Tongue (tissue), 1 donor: ENCODE measurements at regions not wholly inside any gene's neighbourhood (a gene's known extent, or its start where the extent isn't known, plus 50 kb on each side); places are given as distances from the start of the nearest gene placed in this dataset.
"Not testable (repeated sequence)": the region's sequence is repeated elsewhere in the genome, so short reads cannot be mapped to it uniquely, and the experiment has no call there.

Source experiments
- DNase-seq: peaks from one replicate; pipeline ENCODE4 v3.0.0-alpha.2; 2015

DNA sequence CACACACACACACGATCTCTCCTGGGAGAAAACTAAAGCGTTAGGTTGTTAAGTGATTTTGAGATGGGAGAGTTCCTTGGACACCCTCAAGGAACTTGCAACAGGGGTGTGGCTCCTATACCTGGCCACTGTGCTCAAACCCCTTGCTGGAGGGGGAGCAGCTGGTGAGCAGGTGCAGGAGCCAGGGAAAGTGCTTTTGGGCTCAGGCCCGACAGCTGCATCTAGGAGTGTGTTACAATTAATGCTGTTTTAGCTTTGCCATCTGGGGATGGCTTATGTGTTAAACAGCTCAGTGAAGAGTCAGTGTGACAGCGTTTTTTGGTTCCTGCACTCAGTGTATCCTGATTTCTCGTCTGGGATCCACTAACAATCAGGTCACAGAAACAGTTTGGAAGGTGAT lies 510.8 kb downstream of the TRIB2 start:
- DNase-seq = peak; percentile 71

DNA sequence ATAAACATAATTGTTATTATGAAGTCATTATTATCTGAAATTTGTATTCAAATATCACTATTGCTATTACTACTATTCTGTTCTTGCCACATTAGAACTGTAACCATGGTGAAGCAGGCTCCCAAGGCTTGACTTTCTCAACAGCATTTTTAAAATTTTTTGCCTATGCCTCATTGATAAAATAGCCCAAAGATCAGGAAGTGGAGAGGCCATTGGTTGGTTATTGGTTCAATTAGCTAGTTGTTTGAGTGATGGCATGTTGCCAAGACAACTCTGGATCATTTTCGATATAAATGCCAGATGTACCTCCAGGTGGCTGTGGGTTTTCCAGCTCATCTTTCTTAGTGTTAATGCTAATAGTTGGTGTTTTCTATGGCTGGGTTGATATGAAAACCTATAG lies 513.5 kb downstream of the TRIB2 start:
- DNase-seq = no peak

DNA sequence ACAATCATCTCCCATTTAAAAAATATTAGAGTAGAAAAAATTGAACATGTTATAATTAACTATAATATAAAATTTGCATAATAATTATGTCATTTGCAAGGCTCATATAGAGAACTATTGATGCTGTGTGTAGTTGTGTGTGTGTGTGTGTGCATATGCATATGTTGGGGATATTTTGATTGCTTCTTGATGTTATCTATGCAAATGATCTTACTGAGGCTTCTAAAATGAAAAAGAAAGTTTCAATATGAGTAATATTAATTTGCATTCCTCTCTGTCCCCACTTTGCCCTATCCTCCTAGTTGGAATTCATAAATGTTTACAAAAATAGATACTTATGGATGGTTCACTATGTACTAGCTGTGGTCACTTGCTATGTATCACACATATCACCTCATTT lies 523.3 kb downstream of the TRIB2 start:
- no peak for DNase-seq

DNA sequence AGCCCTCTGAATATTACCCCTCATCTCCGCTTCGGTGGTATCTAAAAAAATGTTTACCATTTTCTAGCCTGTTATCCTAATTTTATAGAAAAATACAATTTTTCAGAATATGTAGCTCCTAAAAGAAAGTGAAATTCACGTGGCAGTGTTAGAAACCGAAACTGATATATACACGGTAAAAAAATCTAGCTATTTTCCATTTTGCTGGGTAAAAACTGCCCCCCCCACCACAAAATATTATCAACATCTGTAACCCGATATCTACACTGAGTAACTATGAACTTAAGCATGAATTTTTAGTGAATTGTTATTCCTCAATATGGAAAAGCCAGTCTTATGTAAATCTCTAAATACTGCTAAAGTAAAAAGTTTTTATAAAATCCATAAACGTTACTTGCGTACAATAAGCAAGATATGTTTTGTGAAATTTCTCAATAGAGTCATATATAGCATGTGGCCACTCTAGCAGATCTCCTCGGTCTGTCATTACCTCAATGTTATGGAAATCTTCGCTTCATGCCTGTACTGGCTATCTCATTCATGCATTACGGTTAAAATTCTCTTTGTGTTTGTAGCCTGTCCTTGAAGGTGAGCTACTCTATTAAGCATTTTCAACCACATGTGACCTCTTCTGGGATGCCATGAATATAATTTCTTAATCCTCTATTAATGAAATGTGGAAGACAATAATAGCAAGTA lies 524.2 kb downstream of the TRIB2 start:
- no peak for DNase-seq

GRCh38 chr2:13252615-13253014 lies 535.9 kb downstream of the TRIB2 start:
- DNase-seq = no peak

DNA sequence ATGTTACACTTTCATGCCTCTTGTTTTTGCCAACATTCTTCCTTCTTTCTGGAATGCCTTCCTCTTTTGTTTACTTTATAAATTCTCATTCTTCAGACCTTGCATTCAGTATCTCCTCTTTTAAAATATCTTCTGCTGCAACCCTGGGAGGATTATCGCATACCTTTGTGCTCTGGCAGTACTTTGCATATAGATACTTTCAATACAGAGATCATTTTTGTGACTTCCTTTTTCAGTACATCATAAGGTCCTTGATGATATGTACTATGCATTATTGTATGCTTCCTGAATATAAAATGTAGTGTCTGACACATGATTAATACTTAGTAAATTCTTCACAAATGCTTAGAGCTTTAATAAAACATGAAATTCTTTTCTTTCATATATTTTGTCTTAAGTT lies 538.7 kb downstream of the TRIB2 start:
- no peak for DNase-seq

DNA sequence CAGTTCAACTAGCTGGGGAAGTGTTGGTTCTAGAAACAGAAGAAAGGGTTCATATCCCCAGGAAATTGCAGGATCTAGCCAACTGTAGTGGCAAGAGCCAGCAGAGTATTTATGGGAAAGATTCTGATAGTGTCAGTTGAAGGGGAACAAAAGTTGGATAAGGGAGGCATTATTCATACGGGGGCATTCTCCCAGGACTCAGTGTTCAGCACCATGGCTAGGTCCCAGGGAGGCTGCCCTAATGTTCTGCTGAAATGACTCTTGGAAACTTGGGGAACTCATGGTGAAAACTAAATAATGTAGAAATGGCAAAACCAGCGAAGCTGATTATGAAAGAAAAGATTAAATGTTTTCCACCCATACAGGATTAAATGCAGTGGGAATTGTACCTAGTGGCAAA lies 543.7 kb downstream of the TRIB2 start:
- peak; percentile 19 for DNase-seq

- no peak for DNase-seq
These were observed 549.4 kb downstream of the TRIB2 start for GRCh38 chr2:13266166-13266565.

DNA sequence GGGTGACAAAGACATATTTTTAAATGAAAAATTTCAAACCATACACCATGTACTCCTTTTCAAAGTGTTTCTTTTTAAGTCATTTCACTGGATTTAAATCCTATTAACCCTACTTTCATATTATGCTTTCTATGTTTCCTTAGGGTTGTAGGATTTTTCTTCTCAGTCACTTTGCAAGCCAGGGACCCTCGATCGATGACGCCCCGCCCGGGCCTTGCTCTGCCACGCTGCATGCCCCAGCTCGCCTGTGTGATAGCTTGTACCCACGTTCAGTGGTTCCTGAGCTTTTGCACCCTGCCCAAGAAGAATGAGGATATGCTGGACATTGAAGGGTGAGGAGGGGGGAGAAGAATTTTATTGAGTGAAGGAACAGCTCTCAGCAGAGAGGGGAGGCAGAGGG lies 568.0 kb downstream of the TRIB2 start:
- DNase-seq = no peak

DNA sequence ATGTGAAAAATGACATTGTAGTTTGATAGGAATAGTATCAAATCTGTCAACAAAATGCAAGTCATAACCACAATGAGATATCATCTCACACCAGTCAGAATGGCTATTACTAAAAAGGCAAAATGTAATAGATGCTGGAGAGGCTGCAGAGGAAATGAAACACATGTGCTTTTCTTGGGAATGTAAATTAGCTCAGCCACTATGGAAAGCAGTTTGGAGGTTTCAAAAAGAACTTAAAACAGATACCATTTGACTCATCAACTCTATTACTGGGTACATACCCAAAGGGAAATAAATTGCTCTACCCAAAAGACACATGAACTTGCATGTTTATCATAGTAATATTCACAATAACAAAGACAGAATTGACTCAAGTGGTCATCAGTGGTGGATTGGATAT lies 572.6 kb downstream of the TRIB2 start:
- DNase-seq = no peak

- not testable (repeated sequence) for DNase-seq
These were observed 591.7 kb downstream of the TRIB2 start for GRCh38 chr2:13308478-13308805.

- DNase-seq = no peak
These were observed 592.3 kb downstream of the TRIB2 start for GRCh38 chr2:13308989-13309388.

- DNase-seq = no peak
These were observed 615.3 kb downstream of the TRIB2 start for GRCh38 chr2:13332060-13332459.

- DNase-seq = not testable (repeated sequence)
These were observed 617.3 kb downstream of the TRIB2 start for GRCh38 chr2:13334071-13334470.

DNA sequence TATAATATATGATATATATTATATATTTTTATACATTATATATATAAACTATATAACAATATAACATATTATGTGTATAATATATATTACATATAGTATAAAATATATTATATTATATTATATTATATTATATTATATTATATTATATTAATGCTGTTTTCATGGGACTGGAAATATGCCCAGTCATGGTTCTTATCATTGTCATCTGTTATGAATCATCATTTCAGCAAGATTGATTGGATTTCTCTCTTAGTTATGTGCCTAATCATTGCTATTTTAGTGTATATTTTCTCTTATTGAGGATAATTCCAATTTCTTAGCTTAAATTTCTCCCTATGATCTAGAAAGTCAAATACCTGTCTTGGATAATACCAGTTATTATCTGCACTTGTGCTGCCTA lies 617.8 kb downstream of the TRIB2 start:
- no peak for DNase-seq

- no peak for DNase-seq
These were observed 619.3 kb downstream of the TRIB2 start for GRCh38 chr2:13335862-13336535.

- no peak for DNase-seq
These were observed 634.3 kb downstream of the TRIB2 start for GRCh38 chr2:13351068-13351467.

DNA sequence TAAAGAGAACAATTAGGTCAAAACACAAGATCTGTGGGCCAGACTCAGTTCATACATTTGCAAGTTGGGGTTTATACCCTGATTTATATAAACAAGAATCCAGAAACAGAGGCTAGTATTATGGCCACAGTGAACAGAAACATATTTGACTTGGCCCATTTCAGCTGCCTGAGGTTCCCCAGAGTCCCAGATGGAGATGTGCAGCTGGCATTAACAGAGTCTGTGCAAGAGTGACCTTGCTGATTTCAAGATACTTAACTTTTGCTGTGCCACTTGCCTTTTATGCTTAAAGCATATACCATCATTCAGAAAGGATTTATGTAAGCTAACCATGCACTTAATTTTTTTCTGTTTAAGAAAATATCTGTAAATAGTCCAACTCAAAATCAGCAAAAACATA lies 636.3 kb downstream of the TRIB2 start:
- DNase-seq = no peak

DNA sequence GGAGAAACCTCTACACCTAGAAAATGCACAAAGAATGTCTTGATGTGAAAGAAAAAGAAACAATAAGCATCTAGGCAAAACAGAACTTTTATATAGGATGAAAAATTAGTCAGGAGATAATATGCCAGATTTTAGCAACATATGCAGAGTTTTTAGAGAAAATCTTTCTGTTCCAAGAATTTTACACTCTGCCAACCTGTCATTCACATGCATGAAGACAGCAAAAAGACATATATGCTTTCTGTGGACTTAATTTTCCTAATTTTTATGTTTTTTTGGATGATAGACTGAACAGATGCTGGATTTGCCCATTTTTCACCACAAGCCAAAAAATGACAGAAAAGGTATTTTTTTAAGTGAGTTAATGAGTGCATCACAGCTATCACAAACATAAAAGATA lies 637.3 kb downstream of the TRIB2 start:
- DNase-seq = no peak

GRCh38 chr2:13381928-13382327 lies 665.2 kb downstream of the TRIB2 start:
- not testable (repeated sequence) for DNase-seq

- DNase-seq = not testable (repeated sequence)
These were observed 672.4 kb downstream of the TRIB2 start for GRCh38 chr2:13389172-13389571.

DNA sequence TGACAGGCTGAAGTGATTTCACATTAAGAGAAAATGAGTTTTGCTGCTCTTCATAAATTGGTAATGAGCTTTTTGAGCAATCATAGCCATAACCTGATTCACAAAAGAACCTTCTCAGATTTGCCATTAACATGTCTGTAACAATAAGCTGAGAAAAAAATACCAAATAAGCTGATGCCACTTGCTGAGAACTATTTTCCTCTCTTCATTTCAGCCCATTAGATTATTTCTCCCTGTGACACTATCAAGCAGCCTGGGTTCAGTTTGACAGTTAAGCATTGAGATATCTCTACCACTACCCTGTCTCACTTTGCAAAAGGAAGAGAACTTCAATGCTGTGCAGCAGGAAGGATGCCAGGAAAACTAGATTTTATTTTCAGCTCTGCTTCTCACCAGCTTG lies 673.9 kb downstream of the TRIB2 start:
- DNase-seq = no peak

DNA sequence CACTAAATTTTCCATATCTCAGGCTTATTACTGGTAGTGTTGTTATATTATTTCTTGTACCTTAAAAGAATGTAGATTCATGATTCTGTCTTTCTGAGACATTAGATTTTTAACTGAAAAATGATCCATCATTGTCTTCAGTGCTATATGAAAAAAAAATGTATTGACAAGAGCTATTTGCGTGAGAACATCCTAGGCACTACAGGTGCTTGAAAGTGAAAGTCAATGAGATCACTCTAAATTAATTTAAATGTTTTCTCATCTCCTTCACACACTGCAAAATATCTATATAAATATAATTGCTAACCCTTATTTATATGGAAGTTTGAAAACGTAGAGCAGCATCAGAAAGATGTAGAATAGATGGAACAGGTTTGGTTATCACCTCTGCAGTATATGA lies 684.6 kb downstream of the TRIB2 start:
- DNase-seq = no peak

GRCh38 chr2:13413989-13414388 lies 697.3 kb downstream of the TRIB2 start:
- DNase-seq = no peak
